ENCODE measurements at regions not wholly inside any gene's neighbourhood (a gene's known extent, or its start where the extent isn't known, plus 50 kb on each side); places are given as distances from the start of the nearest gene placed in this dataset.

DNA sequence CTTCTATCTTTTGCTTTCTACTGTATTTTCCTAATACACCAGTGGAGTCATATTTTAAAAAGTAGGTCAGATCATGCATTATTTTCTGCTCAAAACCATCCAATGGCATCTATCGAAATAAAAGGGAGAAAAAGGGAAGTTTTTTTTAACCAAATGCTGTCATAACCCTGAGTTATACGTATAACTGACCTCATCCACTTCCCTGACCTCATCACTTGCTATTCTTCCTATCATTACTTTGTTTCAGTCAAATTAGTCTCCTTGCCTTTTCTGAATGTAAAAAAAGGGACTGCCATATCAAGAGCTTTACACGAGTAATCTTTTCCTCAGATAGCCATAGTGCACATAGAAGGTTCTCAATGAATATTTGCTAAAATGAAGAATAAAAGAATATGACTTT lies 1383.6 kb downstream of the ZPLD1 start:
- WGBS (ENCODE audit: extremely low coverage, insufficient read length, low lambda C conversion rate), result no CpG with 5 or more reads among the region's 3 CpGs
- Histone ChIP-seq H3K27ac (ENCODE audit: insufficient read length, low read depth, low read length) (no peak overlapping the region), H4K5ac (ENCODE audit: insufficient read length, low read depth, low read length) (no peak overlapping the region), H3T11ph (ENCODE audit: low read length) (no peak overlapping the region), H3K4me2 (ENCODE audit: insufficient read depth, insufficient read length, low read length) (no peak overlapping the region), H3K14ac (ENCODE audit: insufficient read depth, low read length) (no peak overlapping the region), H3K9me3 (ENCODE audit: control insufficient read depth, low read depth, low read length) (no peaks in the 10 kb centered on the region), H3K9ac (ENCODE audit: extremely low read depth, insufficient read length, low read length) (no peak overlapping the region), H3K18ac (ENCODE audit: insufficient read length, low read depth, low read length) (no peak overlapping the region), H4K91ac (ENCODE audit: insufficient read length, low read depth, low read length) (no peak overlapping the region), H4K20me1 (ENCODE audit: control insufficient read depth, insufficient read depth, insufficient read length) (no peaks in the 10 kb centered on the region), H3K79me2 (ENCODE audit: insufficient read depth, low read length) (no peaks in the 10 kb centered on the region), H3K23me2 (ENCODE audit: insufficient read length, low read depth, low read length, poor library complexity, severe bottlenecking) (no peaks in the 10 kb centered on the region), H3K23ac (ENCODE audit: insufficient read length, low read depth, low read length) (no peak overlapping the region), H3K79me1 (ENCODE audit: insufficient read depth, low read depth, low read length, poor library complexity, severe bottlenecking) (no peaks in the 10 kb centered on the region), H3K56ac (ENCODE audit: insufficient read length, low read depth, low read length) (no peak overlapping the region), H2BK120ac (ENCODE audit: low read depth, low read length, poor library complexity, severe bottlenecking) (no peak overlapping the region), H2BK15ac (ENCODE audit: low read depth, low read length) (no peak overlapping the region), H2BK20ac (ENCODE audit: low read depth, low read length, poor library complexity, severe bottlenecking) (no peak overlapping the region), H3K27me3 (ENCODE audit: insufficient read depth, low read length) (no peaks in the 10 kb centered on the region), H2BK5ac (ENCODE audit: insufficient read length, low read length) (no peak overlapping the region), H2AK5ac (ENCODE audit: insufficient read length, low read length) (no peak overlapping the region), H2BK12ac (ENCODE audit: insufficient read length, low read depth, low read length) (no peak overlapping the region), H3K4ac (ENCODE audit: low read depth, low read length) (no peak overlapping the region), H3K4me1 (ENCODE audit: insufficient read depth, low read length) (peaks cover 5% of the 10 kb centered on the region), H2AFZ (ENCODE audit: low read length) (no peak overlapping the region), H4K8ac (replicated peaks; ENCODE audit: insufficient read length, low read depth, low read length) (no peak overlapping the region)
- H3K27me3 Mint-ChIP-seq (ENCODE audit: low read depth), result no peaks in the 10 kb centered on the region
- no peak overlapping the region for H3K4me3 Mint-ChIP-seq
- H3K4me1 Mint-ChIP-seq, result peaks cover 25% of the 10 kb centered on the region in 2 experiments
- H3K36me3 Mint-ChIP-seq (ENCODE audit: insufficient read depth in 1 of 3, low read depth in 3 of 3), result no peaks in the 10 kb centered on the region
- H3K27ac Mint-ChIP-seq, result peak overlapping the region in 2 of 3 experiments; percentile 1 to 70; a peak in 5 of 7 replicates
- DNase-seq, result no peak
- no peaks in the 10 kb centered on the region for H3K9me3 Mint-ChIP-seq
- TF ChIP-seq, protein P1, sequence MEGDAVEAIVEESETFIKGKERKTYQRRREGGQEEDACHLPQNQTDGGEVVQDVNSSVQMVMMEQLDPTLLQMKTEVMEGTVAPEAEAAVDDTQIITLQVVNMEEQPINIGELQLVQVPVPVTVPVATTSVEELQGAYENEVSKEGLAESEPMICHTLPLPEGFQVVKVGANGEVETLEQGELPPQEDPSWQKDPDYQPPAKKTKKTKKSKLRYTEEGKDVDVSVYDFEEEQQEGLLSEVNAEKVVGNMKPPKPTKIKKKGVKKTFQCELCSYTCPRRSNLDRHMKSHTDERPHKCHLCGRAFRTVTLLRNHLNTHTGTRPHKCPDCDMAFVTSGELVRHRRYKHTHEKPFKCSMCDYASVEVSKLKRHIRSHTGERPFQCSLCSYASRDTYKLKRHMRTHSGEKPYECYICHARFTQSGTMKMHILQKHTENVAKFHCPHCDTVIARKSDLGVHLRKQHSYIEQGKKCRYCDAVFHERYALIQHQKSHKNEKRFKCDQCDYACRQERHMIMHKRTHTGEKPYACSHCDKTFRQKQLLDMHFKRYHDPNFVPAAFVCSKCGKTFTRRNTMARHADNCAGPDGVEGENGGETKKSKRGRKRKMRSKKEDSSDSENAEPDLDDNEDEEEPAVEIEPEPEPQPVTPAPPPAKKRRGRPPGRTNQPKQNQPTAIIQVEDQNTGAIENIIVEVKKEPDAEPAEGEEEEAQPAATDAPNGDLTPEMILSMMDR (conservative IDR thresholded peaks at IDR 0.05), result no peak
